Pancreas (tissue), 10 donors: ENCODE measurements at regions not wholly inside any gene's neighbourhood (a gene's known extent, or its start where the extent isn't known, plus 50 kb on each side); places are given as distances from the start of the nearest gene placed in this dataset.

Source experiments
- ATAC-seq, 4 donors: fragments of 200-7000 bp; cut with Tn5 transposase; one replicate each; pipeline versions ENCODE4 v1.8.0 to v1.9.1; 2020; ENCODE audit warnings: mild to moderate bottlenecking in 4 of 4, moderate library complexity in 4 of 4
- DNase-seq, 6 donors: peaks; one replicate each; pipeline ENCODE4 v3.0.0-alpha.2; 2020
- FAIRE-seq: peaks from 2 replicates; lab custom pipeline; 2012; peaks lifted over from hg19 to GRCh38; lab: Jason Lieb, UNC
- H3K27ac ChIP-seq, 4 donors: fragments of 200-600 bp; sonication (generic); 1 replicate in 3 of 4; 2 replicates in 1 of 4; pipeline versions ENCODE4 v1.5.0 to v1.8.0; 2020
- H3K27me3 ChIP-seq, 4 donors: fragments of 200-600 bp; one replicate each; pipeline ENCODE4 v1.8.0; 2021
- H3K36me3 ChIP-seq, 3 donors: fragments of 200-600 bp; sonication (generic) in 1 of 3; one replicate each; pipeline versions ENCODE4 v1.5.0 to v1.8.0; 2020 to 2021
- H3K4me1 ChIP-seq, 3 donors: fragments of 200-600 bp; one replicate each; pipeline ENCODE4 v1.8.0; 2021
- H3K4me3 ChIP-seq, 4 donors: fragments of 200-600 bp; sonication (generic) in 2 of 4; one replicate each; pipeline versions ENCODE4 v1.5.0 to v1.8.0; 2020 to 2021
- H3K9me3 ChIP-seq, 4 donors: fragments of 200-600 bp; one replicate each; pipeline ENCODE4 v1.8.0; 2021
- WGBS, 2 donors: extraction: QIAGEN DNeasy Blood & Tissue Kit; methylation state at CpG; one replicate each; pipeline ENCODE4 v1.1.7; 2013; 5-methylcytosine and 5-hydroxymethylcytosine counted together
- intact Hi-C, 3 donors: fragments of 100-400 bp; cut with DNase I; formaldehyde crosslinking; loops; one replicate each; pipeline versions ENCODE4 v1.11.1 to v1.14.2; 2022
- TF ChIP-seq, protein P1 (sequence below), 4 donors: fragments of 200-600 bp; sonication (generic) in 3 of 4; IDR thresholded peaks; one replicate each; pipeline versions ENCODE4 v1.5.0 to v1.8.0; 2021; ENCODE audit warnings: antibody characterized with exemption in 4 of 4
- donor health status: healthy with polysubstance abuse.
- donor health status: DM: no; HTN: no; CAD: no; lungs with moderate emphysema.
- donor health status: DM: no; HTN: no; CAD: no.
- donor health status: control.
- donor health status: control.
- donor health status: Bipolar disorder and iron deficiency.
- donor health status: DM: yes; HTN: yes; CAD: no.
- donor health status: DM: no; HTN: no; CAD: no.
- donor health status: DM: no; HTN: no; CAD: no.
- donor health status: DM: yes; HTN: yes; CAD: no.

- TF ChIP-seq, protein P1, sequence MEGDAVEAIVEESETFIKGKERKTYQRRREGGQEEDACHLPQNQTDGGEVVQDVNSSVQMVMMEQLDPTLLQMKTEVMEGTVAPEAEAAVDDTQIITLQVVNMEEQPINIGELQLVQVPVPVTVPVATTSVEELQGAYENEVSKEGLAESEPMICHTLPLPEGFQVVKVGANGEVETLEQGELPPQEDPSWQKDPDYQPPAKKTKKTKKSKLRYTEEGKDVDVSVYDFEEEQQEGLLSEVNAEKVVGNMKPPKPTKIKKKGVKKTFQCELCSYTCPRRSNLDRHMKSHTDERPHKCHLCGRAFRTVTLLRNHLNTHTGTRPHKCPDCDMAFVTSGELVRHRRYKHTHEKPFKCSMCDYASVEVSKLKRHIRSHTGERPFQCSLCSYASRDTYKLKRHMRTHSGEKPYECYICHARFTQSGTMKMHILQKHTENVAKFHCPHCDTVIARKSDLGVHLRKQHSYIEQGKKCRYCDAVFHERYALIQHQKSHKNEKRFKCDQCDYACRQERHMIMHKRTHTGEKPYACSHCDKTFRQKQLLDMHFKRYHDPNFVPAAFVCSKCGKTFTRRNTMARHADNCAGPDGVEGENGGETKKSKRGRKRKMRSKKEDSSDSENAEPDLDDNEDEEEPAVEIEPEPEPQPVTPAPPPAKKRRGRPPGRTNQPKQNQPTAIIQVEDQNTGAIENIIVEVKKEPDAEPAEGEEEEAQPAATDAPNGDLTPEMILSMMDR (IDR thresholded peaks at IDR 0.05): no peak
- no peaks in the 10 kb centered on the region for H3K9me3 ChIP-seq
- WGBS, 2 donors: 44 to 69% methylated on average over 2 of the region's 2 CpGs
- H3K27ac ChIP-seq: no peak overlapping the region
- ATAC-seq (no peak), DNase-seq (no peak), FAIRE-seq (no peak)
- H3K36me3 ChIP-seq: no peaks in the 10 kb centered on the region
- no peaks in the 10 kb centered on the region for H3K27me3 ChIP-seq
- H3K4me1 ChIP-seq: no peaks in the 10 kb centered on the region
- no peak overlapping the region for H3K4me3 ChIP-seq
- intact Hi-C loops: no loop called here
Measured at GRCh38 chr5:156109317-156110023, 217.5 kb upstream of the SGCD start.

GRCh38 chr5:156119692-156120091 is 207.3 kb upstream of the SGCD start:
- no peaks in the 10 kb centered on the region for H3K9me3 ChIP-seq
- TF ChIP-seq, protein P1 (IDR thresholded peaks at IDR 0.05): no peak
- no peak for FAIRE-seq
- H3K36me3 ChIP-seq: no peaks in the 10 kb centered on the region
- H3K27ac ChIP-seq: no peak overlapping the region
- no peaks in the 10 kb centered on the region for H3K27me3 ChIP-seq
- 50 to 62% methylated on average over 4 of the region's 4 CpGs for WGBS, 2 donors
- no peak for ATAC-seq
- no peak for DNase-seq
- no peak overlapping the region for H3K4me3 ChIP-seq
- intact Hi-C loops: no loop called here
- H3K4me1 ChIP-seq: no peaks in the 10 kb centered on the region

- no peaks in the 10 kb centered on the region for H3K27me3 ChIP-seq
- TF ChIP-seq, protein P1 (IDR thresholded peaks at IDR 0.05): no peak
- H3K9me3 ChIP-seq: no peaks in the 10 kb centered on the region
- no peak for DNase-seq
- H3K36me3 ChIP-seq: no peaks in the 10 kb centered on the region
- intact Hi-C loops: no loop called here
- FAIRE-seq: no peak
- WGBS, 2 donors: 60 to 74% methylated on average over 4 of the region's 4 CpGs
- H3K27ac ChIP-seq: no peak overlapping the region
- ATAC-seq: no peak
- H3K4me3 ChIP-seq: no peak overlapping the region
- H3K4me1 ChIP-seq: no peaks in the 10 kb centered on the region
Measured at GRCh38 chr5:156120777-156121176, 206.2 kb upstream of the SGCD start.

DNA sequence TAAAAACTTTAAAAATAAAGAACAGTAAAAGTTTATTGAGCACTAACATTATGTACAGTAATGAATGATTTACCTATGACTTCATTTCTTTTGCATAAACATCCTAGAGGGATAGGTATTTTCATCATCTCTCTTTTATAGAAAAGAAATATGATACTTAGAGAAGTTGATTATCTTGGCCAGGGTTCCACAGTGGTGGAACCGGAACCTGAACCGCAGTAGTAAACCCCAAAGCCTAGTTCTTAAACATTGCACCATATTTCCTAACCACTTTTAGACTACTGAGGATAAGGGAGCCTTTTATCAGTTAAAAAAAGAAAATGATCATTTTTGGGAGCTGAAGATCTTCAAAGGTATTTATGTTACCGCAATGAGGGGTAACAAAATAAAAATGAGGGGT is 205.7 kb upstream of the SGCD start:
- 73 to 85% methylated on average over 3 of the region's 3 CpGs for WGBS, 2 donors
- intact Hi-C loops: no loop called here
- DNase-seq (no peak), FAIRE-seq (no peak), ATAC-seq (no peak)
- Histone ChIP-seq H3K27me3 (no peaks in the 10 kb centered on the region), H3K27ac (no peak overlapping the region), H3K4me1 (no peaks in the 10 kb centered on the region), H3K9me3 (no peaks in the 10 kb centered on the region), H3K36me3 (no peaks in the 10 kb centered on the region), H3K4me3 (no peak overlapping the region)
- TF ChIP-seq, protein P1 (IDR thresholded peaks at IDR 0.05): no peak

DNA sequence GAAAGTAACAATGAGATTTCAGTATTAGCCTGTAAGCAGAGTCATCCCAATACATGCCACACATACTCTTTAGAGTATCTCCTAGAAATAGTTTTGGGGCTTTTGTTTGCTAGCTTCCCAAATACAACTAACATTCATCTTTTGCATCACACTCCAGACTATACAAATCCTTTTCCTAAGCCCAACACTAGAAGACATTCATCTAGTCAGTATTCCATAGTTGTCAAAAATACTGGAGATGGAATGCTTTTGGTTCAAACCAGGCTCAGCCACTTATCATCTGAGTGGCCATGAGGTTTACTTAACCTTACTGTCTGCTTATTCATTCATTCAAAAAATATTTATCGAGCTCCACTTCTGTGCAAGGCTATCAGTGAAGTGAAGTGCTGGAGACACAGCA is 205.1 kb upstream of the SGCD start:
- TF ChIP-seq, protein P1 (IDR thresholded peaks at IDR 0.05): no peak
- FAIRE-seq: no peak
- no peaks in the 10 kb centered on the region for H3K4me1 ChIP-seq
- no peak overlapping the region for H3K27ac ChIP-seq
- H3K36me3 ChIP-seq: no peaks in the 10 kb centered on the region
- H3K4me3 ChIP-seq: no peak overlapping the region
- 33 to 40% methylated on average over 1 of the region's 1 CpG for WGBS, 2 donors
- no peak for DNase-seq
- H3K9me3 ChIP-seq: no peaks in the 10 kb centered on the region
- ATAC-seq: no peak
- no peaks in the 10 kb centered on the region for H3K27me3 ChIP-seq
- intact Hi-C loops: no loop called here
